Activated CD4-positive, alpha-beta T cell treated with anti-CD3 and anti-CD28 coated beads, Interleukin-2, amount 10 ng/mL, durations not matched to agents 24 days and 14 days (primary cell): ENCODE measurements at regions not wholly inside any gene's neighbourhood (a gene's known extent, or its start where the extent isn't known, plus 50 kb on each side); places are given as distances from the start of the nearest gene placed in this dataset.

Source experiments
- DNase-seq: peaks from one replicate; pipeline ENCODE4 v3.0.0; 2022
- H3K27ac Mint-ChIP-seq: one replicate; pipeline ENCODE4 v1.8.0; 2022; ENCODE audit warnings: mild to moderate bottlenecking, mixed read lengths
- H3K27me3 Mint-ChIP-seq: one replicate; pipeline ENCODE4 v1.8.0; 2022; ENCODE audit warnings: mixed read lengths
- H3K36me3 Mint-ChIP-seq: one replicate; pipeline ENCODE4 v1.8.0; 2022; ENCODE audit warnings: low read depth, mild to moderate bottlenecking, mixed read lengths
- H3K4me1 Mint-ChIP-seq: one replicate; pipeline ENCODE4 v1.8.0; 2021; ENCODE audit warnings: mixed read lengths
- H3K4me3 Mint-ChIP-seq: one replicate; pipeline ENCODE4 v1.8.0; 2022; ENCODE audit warnings: mild to moderate bottlenecking, moderate library complexity, mixed read lengths
- H3K9me3 Mint-ChIP-seq: one replicate; pipeline ENCODE4 v1.8.0; 2021; ENCODE audit warnings: mixed read lengths
- intact Hi-C: fragments of 100-400 bp; cut with micrococcal nuclease; formaldehyde crosslinking; loops from one replicate; pipeline ENCODE4 v1.15.1; 2023

- no peak overlapping the region for H3K4me3 Mint-ChIP-seq
- H3K9me3 Mint-ChIP-seq, result no peaks in the 10 kb centered on the region
- H3K4me1 Mint-ChIP-seq, result no peaks in the 10 kb centered on the region
- H3K36me3 Mint-ChIP-seq, result no peaks in the 10 kb centered on the region
- no peak for DNase-seq
- H3K27ac Mint-ChIP-seq, result no peak overlapping the region
- intact Hi-C loops, result no loop called here
- no peaks in the 10 kb centered on the region for H3K27me3 Mint-ChIP-seq
These were observed 139.5 kb downstream of the ZPLD1 start for GRCh38 chr3:102574355-102574754.

DNA sequence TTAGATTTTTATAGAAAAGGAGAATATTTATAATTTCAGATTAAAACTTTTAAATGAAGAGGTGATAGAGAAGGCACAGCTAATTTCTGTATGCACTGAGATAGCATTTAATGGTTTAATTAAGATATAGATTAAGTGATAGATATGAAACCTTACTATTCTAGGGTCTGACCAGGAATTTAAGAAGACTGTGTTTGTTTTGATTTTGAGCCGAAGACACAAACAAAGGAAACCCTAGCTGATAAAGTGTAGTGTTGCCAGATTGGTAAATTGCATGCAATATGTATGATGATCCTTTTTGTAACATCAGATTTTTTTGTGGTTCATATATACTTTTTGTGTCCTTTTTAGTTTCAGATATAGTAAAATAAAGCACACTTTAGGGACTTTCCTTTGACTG is 141.8 kb downstream of the ZPLD1 start:
- Mint-ChIP-seq H3K27me3 (no peaks in the 10 kb centered on the region), H3K4me3 (no peak overlapping the region), H3K36me3 (no peaks in the 10 kb centered on the region), H3K9me3 (no peaks in the 10 kb centered on the region), H3K27ac (no peak overlapping the region), H3K4me1 (no peaks in the 10 kb centered on the region)
- no peak for DNase-seq
- intact Hi-C loops, result no loop called here

GRCh38 chr3:102577082-102577789 is 142.4 kb downstream of the ZPLD1 start:
- H3K27ac Mint-ChIP-seq, result no peak overlapping the region
- H3K27me3 Mint-ChIP-seq, result no peaks in the 10 kb centered on the region
- H3K9me3 Mint-ChIP-seq, result no peaks in the 10 kb centered on the region
- DNase-seq, result no peak
- H3K4me3 Mint-ChIP-seq, result no peak overlapping the region
- no peaks in the 10 kb centered on the region for H3K4me1 Mint-ChIP-seq
- intact Hi-C loops, result no loop called here
- no peaks in the 10 kb centered on the region for H3K36me3 Mint-ChIP-seq

DNA sequence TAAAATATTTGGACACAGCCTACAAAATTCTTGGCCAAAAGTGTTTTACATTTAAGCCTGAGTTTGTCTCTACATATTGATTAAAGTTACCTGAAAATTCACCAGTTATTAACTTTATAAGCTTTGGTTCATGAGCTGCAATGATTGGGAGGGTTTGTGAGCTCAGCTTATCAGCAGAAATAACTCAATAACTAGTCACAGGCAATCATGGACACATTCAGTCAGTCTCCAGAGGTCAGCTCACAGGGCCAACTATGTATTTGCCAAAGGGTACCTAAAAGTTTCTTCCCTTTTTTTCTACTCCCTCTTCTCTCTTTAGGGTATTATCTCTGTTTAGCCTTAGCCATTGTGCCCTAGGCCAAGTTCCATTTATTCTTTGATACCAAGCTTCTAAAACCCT is 145.9 kb downstream of the ZPLD1 start:
- H3K27ac Mint-ChIP-seq, result no peak overlapping the region
- H3K4me1 Mint-ChIP-seq, result no peaks in the 10 kb centered on the region
- no peak for DNase-seq
- H3K4me3 Mint-ChIP-seq, result no peak overlapping the region
- no peaks in the 10 kb centered on the region for H3K36me3 Mint-ChIP-seq
- intact Hi-C loops, result no loop called here
- no peaks in the 10 kb centered on the region for H3K9me3 Mint-ChIP-seq
- no peaks in the 10 kb centered on the region for H3K27me3 Mint-ChIP-seq

DNA sequence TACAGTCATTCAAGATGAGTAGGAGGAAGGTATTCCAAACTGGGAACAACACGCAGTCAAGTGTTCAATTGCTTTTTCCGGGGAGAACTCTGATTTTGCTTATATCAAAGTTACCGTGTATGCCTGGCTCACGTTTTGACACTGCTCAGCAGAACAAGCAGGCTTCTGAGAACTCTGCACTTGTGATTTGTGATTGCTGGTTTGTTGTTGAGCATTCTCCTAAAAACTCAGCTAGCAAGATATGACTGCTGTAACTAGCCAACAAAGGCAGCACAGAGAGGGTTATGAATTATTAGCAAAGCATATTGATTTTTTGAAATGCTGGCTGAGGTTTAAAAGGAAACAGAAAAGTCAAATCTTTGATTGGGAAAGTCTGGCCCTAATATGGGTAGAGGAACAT is 151.7 kb downstream of the ZPLD1 start:
- no peak for DNase-seq

GRCh38 chr3:102593812-102594602 is 159.2 kb downstream of the ZPLD1 start:
- Mint-ChIP-seq H3K9me3 (no peaks in the 10 kb centered on the region), H3K36me3 (no peaks in the 10 kb centered on the region), H3K27me3 (no peaks in the 10 kb centered on the region), H3K27ac (no peak overlapping the region), H3K4me3 (no peak overlapping the region), H3K4me1 (no peaks in the 10 kb centered on the region)
- intact Hi-C loops, result no loop called here
- DNase-seq, result no peak

More for the DNA sequence above, 151.7 kb downstream of the ZPLD1 start:
- no peaks in the 10 kb centered on the region for H3K36me3 Mint-ChIP-seq
- no peaks in the 10 kb centered on the region for H3K4me1 Mint-ChIP-seq
- peaks cover 2% of the 10 kb centered on the region for H3K27me3 Mint-ChIP-seq
- intact Hi-C loops, result no loop called here
- no peaks in the 10 kb centered on the region for H3K9me3 Mint-ChIP-seq
- no peak overlapping the region for H3K27ac Mint-ChIP-seq
- no peak overlapping the region for H3K4me3 Mint-ChIP-seq

DNA sequence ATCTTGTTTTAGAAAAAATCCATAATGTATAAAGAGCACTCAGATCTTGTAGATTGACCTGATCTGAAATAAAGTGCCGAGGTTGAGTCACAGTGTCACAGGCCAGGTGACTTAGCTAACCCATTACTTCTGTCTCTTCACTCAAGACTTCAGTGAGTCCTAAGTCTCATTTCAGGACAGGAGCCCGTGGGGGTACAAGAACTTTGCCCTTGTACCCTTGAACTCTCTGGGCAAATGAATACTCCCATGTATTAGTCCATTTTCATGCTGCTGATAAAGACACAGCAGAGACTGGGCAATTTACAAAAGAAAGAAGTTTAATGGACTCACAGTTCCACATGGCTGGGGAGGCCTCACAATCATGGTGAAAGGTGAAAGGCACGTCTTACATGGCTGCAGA is 160.2 kb downstream of the ZPLD1 start:
- no peaks in the 10 kb centered on the region for H3K9me3 Mint-ChIP-seq

GRCh38 chr3:102599819-102600576 is 165.2 kb downstream of the ZPLD1 start:
- intact Hi-C loops, result no loop called here
- Mint-ChIP-seq H3K4me3 (no peak overlapping the region), H3K36me3 (no peaks in the 10 kb centered on the region), H3K4me1 (no peaks in the 10 kb centered on the region), H3K27ac (no peak overlapping the region), H3K27me3 (no peaks in the 10 kb centered on the region), H3K9me3 (no peaks in the 10 kb centered on the region)
- no peak for DNase-seq

More for the DNA sequence above, 160.2 kb downstream of the ZPLD1 start:
- no peaks in the 10 kb centered on the region for H3K4me1 Mint-ChIP-seq
- no peaks in the 10 kb centered on the region for H3K36me3 Mint-ChIP-seq
- H3K27me3 Mint-ChIP-seq, result no peaks in the 10 kb centered on the region
- intact Hi-C loops, result no loop called here
- no peak overlapping the region for H3K27ac Mint-ChIP-seq
- no peak overlapping the region for H3K4me3 Mint-ChIP-seq
- no peak for DNase-seq

DNA sequence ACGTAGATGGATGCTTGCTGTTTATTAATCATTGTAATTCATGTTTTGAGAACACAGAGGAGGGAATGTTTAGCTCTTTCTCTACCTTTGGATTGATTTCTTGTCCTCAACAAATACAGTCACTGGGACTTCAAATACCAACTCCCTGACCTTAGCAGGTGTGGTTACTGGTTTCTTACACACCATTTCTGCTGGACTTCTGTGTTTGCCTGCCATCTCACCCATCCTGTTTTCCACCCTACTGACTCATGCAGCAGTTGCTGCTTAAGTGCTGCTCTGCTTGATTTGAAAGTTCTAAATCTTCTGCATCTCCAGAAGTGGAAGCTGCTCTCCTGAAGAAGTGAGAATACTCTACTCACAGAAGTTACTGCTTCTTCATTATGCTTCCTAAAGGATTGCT is 170.3 kb downstream of the ZPLD1 start:
- DNase-seq, result no peak
- no peaks in the 10 kb centered on the region for H3K4me1 Mint-ChIP-seq
- intact Hi-C loops, result no loop called here
- no peaks in the 10 kb centered on the region for H3K9me3 Mint-ChIP-seq
- no peak overlapping the region for H3K4me3 Mint-ChIP-seq
- no peaks in the 10 kb centered on the region for H3K27me3 Mint-ChIP-seq
- H3K27ac Mint-ChIP-seq, result no peak overlapping the region
- H3K36me3 Mint-ChIP-seq, result no peaks in the 10 kb centered on the region

- Mint-ChIP-seq H3K4me1 (no peaks in the 10 kb centered on the region), H3K27me3 (peaks cover 2% of the 10 kb centered on the region), H3K9me3 (no peaks in the 10 kb centered on the region), H3K27ac (no peak overlapping the region), H3K36me3 (no peaks in the 10 kb centered on the region), H3K4me3 (no peak overlapping the region)
- no peak for DNase-seq
- intact Hi-C loops, result no loop called here
These were observed 174.1 kb downstream of the ZPLD1 start for GRCh38 chr3:102608875-102609274.

DNA sequence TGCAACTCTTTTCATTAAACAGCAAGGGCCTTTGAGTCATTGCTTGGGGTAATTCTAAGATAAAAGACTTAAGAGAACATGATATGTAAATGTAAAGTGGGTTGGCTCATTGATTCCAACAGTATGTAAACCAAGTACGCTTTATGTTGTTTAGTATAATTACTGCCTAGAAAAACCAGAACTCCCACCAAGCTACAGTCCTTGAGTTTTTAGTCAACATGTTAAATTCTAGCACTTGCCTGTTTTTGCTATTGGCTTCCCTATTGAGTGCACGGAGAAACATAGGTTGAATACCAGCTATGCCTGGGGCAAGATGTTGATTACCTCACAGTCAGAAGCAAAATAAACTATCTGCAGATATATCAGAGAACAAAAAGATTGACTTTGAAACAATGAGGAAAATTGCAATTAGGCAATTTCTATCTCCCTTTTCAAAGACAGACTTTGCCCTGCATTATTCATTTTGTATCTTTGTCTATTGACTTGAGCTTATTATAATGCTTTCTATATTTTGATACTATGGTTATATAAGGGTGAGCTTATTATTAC is 179.3 kb downstream of the ZPLD1 start:
- intact Hi-C loops, result no loop called here

DNA sequence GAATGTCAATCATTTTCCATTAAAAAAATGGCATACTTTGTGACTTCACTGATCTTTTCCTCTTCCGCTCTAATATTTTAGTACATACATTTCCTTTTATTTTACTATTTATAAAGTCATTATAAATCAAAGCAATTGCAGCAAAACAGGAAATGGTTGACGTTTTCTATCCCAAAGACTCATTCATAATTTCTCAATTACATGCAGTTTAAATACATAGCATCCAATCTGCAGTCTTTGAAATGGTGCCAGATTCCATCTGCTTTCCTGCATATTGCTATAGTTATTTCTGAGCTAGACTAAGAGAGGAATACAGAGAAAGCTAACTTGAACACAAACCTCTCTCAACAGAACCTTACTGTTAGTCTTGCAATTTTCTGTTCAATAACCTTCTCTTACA is 179.8 kb downstream of the ZPLD1 start:
- H3K27me3 Mint-ChIP-seq, result peaks cover 2% of the 10 kb centered on the region
- H3K36me3 Mint-ChIP-seq, result no peaks in the 10 kb centered on the region
- no peak for DNase-seq
- H3K4me3 Mint-ChIP-seq, result no peak overlapping the region
- H3K9me3 Mint-ChIP-seq, result no peaks in the 10 kb centered on the region
- H3K27ac Mint-ChIP-seq, result no peak overlapping the region
- intact Hi-C loops, result no loop called here
- H3K4me1 Mint-ChIP-seq, result no peaks in the 10 kb centered on the region

More for the DNA sequence above, 179.3 kb downstream of the ZPLD1 start:
- Mint-ChIP-seq H3K4me1 (no peaks in the 10 kb centered on the region), H3K27ac (no peak overlapping the region), H3K4me3 (no peak overlapping the region), H3K36me3 (no peaks in the 10 kb centered on the region), H3K9me3 (no peaks in the 10 kb centered on the region), H3K27me3 (peaks cover 2% of the 10 kb centered on the region)
- no peak for DNase-seq

GRCh38 chr3:102617381-102617780 is 182.6 kb downstream of the ZPLD1 start:
- no peak overlapping the region for H3K4me3 Mint-ChIP-seq
- no peaks in the 10 kb centered on the region for H3K36me3 Mint-ChIP-seq
- H3K27ac Mint-ChIP-seq, result no peak overlapping the region
- intact Hi-C loops, result no loop called here
- peaks cover 2% of the 10 kb centered on the region for H3K27me3 Mint-ChIP-seq
- no peaks in the 10 kb centered on the region for H3K4me1 Mint-ChIP-seq
- no peaks in the 10 kb centered on the region for H3K9me3 Mint-ChIP-seq
- no peak for DNase-seq

DNA sequence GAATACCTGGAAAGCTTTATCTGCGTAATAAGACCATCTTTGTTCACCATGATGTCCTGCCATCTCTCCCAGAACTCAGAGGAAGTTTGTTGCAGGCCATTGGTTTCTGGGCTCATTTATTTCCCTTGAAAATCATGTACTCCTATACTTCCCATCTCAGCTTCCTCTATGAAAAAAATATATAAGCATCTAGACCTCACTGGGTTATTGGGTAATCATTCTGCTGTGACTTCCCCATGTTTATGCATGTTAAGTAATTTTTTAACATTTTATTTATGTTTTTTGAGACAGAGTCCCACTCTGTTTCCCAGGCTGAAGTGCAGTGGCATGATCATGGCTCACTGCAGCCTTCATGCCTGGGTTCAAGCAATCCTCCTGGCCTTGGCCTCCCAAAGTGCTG is 184.5 kb downstream of the ZPLD1 start:
- Mint-ChIP-seq H3K4me3 (no peak overlapping the region), H3K4me1 (no peaks in the 10 kb centered on the region)

More for the DNA sequence above, 184.5 kb downstream of the ZPLD1 start:
- H3K36me3 Mint-ChIP-seq, result no peaks in the 10 kb centered on the region
- H3K27ac Mint-ChIP-seq, result no peak overlapping the region
- intact Hi-C loops, result no loop called here
- H3K9me3 Mint-ChIP-seq, result no peaks in the 10 kb centered on the region
- DNase-seq, result no peak
- no peaks in the 10 kb centered on the region for H3K27me3 Mint-ChIP-seq
